HepG2 (cell line): ENCODE measurements at regions not wholly inside any gene's neighbourhood (a gene's known extent, or its start where the extent isn't known, plus 50 kb on each side); places are given as distances from the start of the nearest gene placed in this dataset.

Experiments used
- HOMEZ ChIP-seq: IDR thresholded peaks from 2 replicates; pipeline ENCODE4 v1.6.1; 2016; ENCODE audit warnings: low read depth
- ZBTB8A ChIP-seq: sonication (generic); formaldehyde crosslinking; IDR thresholded peaks from 2 replicates; pipeline ENCODE4 v1.4.0; 2020; ENCODE audit warnings: mild to moderate bottlenecking, low read depth, missing genetic modification reagents, borderline replicate concordance
- TF ChIP-seq, protein P1 (sequence below): sonication (generic); formaldehyde crosslinking; conservative IDR thresholded peaks from 2 replicates; pipeline ENCODE4 v1.5.0; 2020; ENCODE audit warnings: missing genetic modification reagents

GRCh38 chr12:46073321-46073720 lies 82.9 kb upstream of the SCAF11 start:
- TF ChIP-seq HOMEZ (no peak), ZBTB8A (CRISPR knock-in tag) (no peak)
- TF ChIP-seq, protein P1, sequence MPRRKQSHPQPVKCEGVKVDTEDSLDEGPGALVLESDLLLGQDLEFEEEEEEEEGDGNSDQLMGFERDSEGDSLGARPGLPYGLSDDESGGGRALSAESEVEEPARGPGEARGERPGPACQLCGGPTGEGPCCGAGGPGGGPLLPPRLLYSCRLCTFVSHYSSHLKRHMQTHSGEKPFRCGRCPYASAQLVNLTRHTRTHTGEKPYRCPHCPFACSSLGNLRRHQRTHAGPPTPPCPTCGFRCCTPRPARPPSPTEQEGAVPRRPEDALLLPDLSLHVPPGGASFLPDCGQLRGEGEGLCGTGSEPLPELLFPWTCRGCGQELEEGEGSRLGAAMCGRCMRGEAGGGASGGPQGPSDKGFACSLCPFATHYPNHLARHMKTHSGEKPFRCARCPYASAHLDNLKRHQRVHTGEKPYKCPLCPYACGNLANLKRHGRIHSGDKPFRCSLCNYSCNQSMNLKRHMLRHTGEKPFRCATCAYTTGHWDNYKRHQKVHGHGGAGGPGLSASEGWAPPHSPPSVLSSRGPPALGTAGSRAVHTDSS (CRISPR knock-in tag) = no peak
